A549 (cell line): ENCODE measurements at regions not wholly inside any gene's neighbourhood (a gene's known extent, or its start where the extent isn't known, plus 50 kb on each side); places are given as distances from the start of the nearest gene placed in this dataset.

ENCODE experiments used
- TF ChIP-seq, protein P1 (sequence below): fragments of >200 bp; sonication (Bioruptor Twin); formaldehyde crosslinking; IDR thresholded peaks from 2 replicates; pipeline ENCODE4 v1.6.1; 2016
- TF ChIP-seq, protein P2 (sequence below): fragments of >200 bp; sonication (Bioruptor Twin); formaldehyde crosslinking; IDR thresholded peaks from 3 replicates; pipeline ENCODE4 v1.5.1; 2016
- TF ChIP-seq, protein P3 (sequence below): IDR thresholded peaks from 2 replicates; pipeline ENCODE4 v1.6.1; 2012
- TF ChIP-seq, protein P4 (sequence below): IDR thresholded peaks from 2 replicates; pipeline ENCODE4 v1.6.1; 2012

DNA sequence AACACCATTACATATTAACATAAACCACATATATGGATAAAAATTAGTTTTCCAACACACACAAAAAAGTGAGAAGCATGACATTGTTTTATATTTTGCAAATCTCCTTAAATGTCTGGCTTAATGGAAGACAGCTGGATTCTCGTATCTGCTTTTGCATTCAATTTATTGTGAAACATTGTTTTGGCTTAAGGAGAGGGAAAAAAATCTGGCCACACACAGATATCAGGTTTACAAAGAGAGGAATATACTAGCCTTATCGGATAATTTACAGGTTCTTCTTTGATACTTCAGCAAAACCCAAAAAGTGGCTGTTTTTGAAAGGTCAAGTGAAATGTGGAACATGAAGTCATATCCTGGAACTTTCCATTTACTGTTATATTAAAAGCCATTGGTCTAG, 523.5 kb upstream of the ARGLU1 start:
- TF ChIP-seq, protein P1, sequence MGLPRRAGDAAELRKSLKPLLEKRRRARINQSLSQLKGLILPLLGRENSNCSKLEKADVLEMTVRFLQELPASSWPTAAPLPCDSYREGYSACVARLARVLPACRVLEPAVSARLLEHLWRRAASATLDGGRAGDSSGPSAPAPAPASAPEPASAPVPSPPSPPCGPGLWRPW = no peak
- TF ChIP-seq, protein P2, sequence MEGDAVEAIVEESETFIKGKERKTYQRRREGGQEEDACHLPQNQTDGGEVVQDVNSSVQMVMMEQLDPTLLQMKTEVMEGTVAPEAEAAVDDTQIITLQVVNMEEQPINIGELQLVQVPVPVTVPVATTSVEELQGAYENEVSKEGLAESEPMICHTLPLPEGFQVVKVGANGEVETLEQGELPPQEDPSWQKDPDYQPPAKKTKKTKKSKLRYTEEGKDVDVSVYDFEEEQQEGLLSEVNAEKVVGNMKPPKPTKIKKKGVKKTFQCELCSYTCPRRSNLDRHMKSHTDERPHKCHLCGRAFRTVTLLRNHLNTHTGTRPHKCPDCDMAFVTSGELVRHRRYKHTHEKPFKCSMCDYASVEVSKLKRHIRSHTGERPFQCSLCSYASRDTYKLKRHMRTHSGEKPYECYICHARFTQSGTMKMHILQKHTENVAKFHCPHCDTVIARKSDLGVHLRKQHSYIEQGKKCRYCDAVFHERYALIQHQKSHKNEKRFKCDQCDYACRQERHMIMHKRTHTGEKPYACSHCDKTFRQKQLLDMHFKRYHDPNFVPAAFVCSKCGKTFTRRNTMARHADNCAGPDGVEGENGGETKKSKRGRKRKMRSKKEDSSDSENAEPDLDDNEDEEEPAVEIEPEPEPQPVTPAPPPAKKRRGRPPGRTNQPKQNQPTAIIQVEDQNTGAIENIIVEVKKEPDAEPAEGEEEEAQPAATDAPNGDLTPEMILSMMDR = no peak
- TF ChIP-seq, protein P3, sequence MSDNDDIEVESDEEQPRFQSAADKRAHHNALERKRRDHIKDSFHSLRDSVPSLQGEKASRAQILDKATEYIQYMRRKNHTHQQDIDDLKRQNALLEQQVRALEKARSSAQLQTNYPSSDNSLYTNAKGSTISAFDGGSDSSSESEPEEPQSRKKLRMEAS = no peak
- TF ChIP-seq, protein P4, sequence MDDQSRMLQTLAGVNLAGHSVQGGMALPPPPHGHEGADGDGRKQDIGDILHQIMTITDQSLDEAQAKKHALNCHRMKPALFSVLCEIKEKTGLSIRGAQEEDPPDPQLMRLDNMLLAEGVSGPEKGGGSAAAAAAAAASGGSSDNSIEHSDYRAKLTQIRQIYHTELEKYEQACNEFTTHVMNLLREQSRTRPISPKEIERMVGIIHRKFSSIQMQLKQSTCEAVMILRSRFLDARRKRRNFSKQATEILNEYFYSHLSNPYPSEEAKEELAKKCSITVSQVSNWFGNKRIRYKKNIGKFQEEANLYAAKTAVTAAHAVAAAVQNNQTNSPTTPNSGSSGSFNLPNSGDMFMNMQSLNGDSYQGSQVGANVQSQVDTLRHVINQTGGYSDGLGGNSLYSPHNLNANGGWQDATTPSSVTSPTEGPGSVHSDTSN = no peak
